NCI-H748 (cell line): ENCODE measurements at regions not wholly inside any gene's neighbourhood (a gene's known extent, or its start where the extent isn't known, plus 50 kb on each side); places are given as distances from the start of the nearest gene placed in this dataset.

Experiments used
- DNase-seq: peaks from one replicate; lab custom pipeline; 2025; ENCODE audit not compliant: unreplicated experiment; lab: John Stamatoyannopoulos, UW

DNA sequence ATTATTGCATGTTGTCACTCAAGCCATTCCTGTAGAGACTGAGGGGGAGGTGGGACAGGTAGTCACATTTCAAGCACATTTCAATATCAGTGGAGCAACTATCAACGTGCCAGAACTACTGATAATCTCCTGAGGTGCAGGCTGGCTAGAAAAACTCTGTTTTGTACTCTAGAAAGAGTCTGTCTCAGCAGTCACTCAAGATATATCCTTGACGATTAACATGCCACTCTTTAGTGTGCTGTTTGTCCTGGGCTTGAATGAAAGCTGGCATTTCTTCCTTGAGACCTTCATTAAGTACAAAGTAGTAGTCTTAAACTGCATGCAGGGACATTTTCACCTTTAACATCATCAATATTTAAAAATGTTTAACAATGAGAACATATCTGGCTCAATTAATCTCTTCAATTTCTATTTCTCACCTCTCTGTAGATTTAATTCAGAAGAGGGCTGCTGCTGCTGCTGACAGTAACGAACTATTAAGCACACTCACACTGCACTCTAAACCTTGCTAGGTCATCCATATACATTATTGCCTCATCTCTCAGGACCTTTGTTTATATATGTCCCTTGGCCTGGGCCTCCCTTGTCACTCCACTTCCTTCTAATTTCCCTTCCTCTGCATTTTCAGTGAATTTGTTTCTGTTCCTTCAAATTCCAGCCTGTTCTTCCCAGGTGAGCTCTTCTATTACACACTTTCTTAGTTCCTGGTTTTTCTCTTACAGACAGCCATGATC is 412.0 kb downstream of the HAPSTR1 start:
- no peak for DNase-seq

DNA sequence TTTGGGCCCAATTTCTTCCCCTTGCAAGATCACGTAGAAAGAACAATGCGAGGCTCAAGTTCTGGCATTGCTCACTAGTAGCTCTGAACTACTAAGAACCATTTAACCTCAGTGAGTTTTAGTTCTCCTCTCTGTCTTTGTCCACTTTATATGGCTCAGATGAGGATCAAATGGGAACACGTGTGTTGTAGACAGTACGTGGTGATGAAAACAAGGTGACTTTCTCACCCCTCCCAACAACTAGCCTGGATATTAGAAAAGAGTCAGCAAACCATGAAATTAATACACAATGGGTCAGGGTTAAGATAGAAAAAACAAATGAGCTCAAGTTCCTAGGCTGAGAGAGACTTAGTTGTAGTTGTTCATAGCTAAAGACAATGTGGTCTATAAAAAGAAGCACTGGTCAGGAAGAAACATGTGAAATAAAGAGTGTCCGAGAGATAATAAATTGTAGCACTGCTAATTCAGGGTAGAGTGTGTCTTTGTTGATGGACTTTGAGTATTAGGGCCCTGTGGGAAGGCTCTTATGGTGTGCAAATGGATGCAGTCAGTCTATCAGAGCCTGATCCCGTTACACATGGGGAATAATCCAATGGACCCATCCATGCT is 417.0 kb downstream of the HAPSTR1 start:
- no peak for DNase-seq

DNA sequence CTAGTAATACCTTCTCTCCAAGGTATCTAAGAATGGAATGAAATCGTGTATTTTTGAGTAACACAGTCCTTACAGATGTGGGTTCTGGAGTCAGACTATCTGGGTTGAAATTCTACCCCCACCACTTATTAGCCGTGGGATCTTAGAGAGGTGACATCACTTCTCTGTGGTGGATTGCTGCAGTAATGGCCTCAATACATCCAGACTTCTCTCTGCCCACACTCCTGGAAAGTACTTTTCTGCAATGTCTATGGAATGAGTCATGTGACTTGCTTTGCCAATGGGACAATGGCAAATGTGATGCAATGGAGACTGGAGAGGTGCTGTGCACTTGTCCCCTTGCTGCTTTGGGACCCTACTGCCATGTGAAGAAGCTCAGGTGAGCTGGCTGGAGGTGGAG is 418.2 kb downstream of the HAPSTR1 start:
- no peak for DNase-seq

DNA sequence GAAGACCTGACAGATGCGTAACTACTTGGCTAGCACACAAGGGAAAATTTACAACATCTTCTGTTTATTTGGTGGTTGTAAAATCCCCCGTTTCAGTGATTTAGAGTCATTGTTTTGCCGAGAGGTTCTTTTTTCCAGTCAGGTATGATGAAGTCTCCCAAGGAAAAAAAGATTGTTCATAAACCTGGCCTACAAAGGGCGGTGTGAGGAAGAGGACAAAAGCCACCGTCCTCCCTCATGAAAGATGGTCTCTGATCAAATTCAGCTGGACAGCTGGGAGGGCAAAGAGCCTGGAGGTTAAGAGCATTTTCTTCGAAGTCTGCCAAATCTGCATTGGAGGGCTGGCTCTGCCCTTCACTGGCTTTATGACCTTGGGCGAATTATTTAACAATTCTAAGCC is 419.9 kb downstream of the HAPSTR1 start:
- DNase-seq = no peak

DNA sequence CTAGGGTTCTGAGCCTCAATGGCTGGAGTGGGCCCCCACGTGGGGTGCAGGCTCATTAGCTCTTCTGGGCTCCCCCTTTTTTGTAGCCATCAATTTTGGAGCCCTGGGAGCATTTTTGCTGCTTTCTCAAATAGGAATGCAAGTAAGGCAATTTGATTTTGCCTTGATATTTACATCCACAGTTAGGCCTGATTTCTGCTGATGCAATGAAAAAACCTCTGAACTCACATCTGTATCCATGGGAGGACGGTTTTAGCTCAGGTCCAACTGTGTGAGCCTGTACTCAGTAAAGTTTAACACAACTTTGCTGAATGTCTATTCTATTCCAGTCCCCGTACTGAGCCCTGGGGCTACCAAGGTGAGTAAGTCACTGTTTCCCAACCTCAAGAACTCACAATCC is 425.0 kb downstream of the HAPSTR1 start:
- no peak for DNase-seq

DNA sequence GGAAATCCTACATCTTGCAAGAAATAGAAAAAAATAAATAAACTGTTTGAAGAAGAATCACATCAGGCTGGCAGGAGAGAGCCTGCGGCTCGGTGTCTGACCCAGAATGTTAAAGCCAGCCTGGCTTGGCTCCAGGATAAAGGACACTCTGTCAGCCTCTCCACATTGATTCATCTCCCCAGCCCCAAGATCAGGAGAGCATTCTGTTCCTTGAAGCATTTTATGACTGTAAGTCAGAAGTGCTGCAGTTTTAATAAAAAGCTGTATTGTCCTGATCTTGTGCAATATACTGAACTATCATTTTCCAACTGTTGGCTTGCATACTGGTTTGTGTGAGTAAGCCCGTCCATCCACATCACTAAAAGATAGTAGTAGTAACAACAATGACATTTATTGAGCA is 426.6 kb downstream of the HAPSTR1 start:
- DNase-seq = no peak

DNA sequence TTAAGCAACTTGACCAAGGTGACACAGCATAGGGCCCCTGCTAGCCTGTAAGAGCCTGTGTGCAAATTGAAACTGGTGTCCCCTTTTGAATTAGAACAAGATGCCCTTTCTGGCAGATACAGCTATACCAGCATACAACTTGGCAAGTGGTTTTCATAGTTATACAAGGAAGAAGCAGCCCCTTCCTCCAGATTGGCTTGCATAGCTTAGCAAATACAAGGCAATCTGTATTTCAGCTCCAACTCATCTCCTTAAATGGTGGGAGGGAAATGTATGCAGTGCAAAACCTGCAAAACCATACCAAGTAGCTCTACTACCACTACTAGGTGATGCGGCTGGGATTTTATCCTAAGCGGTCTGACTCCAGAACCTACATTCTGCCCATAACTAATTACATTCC is 427.1 kb downstream of the HAPSTR1 start:
- no peak for DNase-seq

DNA sequence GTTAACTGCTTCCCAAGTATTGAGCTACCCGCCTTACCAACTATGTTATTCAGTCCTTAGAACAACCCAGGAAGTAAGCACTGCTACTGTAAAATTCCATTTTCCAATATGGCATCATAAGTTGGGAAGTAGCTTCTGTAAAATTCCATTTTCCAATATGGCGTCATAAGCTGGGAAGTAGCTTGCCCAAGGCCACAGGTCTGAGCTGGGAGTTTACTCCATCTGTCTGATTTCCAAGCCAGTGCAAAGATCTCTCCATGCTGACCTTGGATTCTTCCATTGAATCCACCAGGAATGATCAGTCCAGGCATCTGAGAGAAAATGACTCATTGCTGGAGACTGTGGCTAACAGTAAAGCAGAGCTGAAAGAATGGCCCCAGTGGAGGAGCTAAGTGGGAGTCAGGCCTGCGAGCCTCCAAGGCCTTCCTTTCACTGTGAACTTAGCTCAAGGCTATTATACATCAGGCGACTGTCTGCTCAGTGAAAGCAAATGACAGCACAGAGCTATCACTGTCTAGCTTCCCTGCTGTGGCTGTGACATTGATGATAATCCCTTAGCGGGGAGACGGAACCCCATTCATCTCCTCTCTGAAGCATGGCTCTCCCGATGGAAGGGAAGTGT is 430.4 kb downstream of the HAPSTR1 start:
- peak; percentile 6 for DNase-seq

DNA sequence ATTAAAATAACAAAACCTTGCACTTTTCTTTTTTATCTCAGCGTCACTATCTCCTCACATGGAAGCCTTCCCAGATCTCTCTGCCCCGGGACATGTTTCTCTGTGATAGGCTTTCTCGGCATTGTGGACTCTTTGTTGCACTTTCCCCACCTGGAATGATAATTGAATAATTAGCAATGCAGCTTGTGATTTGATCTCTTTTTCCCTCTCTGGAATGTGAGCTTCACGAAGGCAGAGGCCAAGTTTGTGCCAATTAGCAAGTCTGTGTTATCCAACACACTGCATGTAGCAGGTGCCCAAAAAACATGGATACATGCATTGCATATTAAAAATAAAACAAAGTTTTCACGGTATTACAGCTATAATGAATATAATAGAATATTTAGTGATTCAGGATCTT is 431.2 kb downstream of the HAPSTR1 start:
- DNase-seq = no peak

DNA sequence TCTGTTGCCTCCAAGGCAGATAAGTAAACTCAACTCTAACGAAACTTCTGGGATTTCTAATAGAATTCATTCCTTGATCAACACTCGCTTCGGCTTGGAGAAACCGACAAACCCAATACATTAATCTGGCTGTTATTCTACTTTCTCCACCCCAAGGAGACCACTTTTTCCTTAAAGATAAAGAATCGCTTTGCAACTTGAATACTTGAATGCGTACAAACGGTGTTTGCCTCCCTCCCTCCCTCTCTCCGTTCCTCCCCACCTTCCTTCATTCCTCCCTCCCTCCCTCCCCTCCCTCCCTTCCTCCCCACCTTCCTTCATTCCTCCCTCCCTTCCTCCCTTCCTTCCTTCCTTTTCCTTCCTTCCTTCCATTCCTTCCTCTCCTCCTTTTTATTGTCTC is 432.6 kb downstream of the HAPSTR1 start:
- no peak for DNase-seq

DNA sequence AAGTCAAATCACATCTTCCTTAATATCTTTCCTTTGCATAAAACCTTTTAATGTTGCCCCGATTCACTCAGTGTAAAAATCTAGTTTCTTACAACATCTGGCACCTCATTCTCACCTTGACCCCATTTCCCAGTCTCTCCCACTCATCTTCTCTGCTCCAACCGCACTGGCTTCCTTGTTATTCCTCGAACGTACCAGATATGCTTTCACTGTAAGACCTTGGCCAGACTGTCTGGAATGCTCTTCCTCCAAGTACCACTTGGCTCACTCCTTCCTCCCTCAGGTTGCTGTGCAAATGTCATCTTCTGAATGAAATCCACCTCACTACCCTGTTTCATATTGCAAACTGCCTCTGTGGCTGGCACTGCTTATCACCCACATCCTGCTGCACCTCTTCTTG is 433.6 kb downstream of the HAPSTR1 start:
- DNase-seq = no peak

DNA sequence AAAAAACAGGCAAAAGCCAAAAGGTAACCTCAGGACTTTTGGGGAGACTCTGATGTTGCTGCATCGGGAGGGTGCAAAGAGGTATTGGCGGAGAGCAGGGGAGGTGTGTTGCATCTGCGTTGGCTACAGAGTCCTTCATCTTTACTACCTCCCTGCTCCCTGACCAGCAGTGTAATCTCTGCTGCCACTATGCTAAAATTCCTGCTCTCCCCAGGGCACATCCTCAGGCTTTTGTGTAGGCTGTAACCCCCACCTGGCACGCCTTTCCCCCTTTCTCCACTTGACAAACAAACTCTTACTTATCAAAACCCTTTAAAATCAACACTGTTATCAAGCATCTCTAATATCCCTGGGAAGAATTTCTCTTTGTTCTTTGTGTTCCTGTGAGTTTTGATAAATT is 435.3 kb downstream of the HAPSTR1 start:
- no peak for DNase-seq

DNA sequence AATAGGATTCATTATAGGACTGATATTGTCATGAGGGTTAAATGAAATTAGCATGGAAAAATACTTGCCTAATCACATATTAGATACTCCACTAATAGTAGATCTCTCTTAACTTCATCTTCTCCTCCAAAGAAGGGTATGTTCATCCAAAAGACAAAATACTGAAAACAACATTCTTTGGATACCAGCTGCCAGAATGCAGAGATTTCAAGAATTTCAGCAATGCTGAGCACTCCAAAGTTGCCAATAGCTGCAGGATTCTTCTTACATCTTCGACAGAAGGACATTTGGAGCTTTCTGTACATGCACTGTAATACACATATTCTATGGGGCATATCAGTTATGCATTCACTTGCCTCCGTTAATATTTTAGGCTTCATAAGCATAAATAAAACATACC is 436.5 kb downstream of the HAPSTR1 start:
- DNase-seq = no peak

DNA sequence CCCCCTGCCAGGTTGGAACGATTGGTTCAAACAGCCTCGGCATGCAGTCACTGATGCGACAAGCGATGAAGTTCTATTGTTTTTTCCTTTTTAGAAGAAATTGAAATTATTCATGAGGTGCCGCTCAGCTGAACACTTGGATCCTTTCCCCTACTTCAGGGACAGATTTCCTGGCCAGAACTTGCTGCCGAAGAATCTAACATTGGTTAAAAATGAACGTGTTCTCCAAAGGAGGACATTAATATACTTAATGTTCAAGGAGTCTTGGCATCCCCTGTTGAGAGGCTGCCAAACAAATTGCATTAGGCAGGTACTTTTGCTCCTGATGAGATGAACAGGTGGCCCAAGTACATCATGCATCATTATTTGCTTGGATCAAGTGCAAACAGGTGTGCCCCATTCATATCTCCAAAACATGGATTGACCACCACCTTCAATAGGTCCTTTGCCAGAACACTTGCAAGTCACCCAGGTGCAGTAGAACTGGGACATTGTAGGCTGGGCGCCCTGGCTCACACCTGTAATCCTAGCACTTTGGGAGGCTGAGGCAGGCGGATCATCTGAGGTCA is 437.2 kb downstream of the HAPSTR1 start:
- peak; percentile 42 for DNase-seq

DNA sequence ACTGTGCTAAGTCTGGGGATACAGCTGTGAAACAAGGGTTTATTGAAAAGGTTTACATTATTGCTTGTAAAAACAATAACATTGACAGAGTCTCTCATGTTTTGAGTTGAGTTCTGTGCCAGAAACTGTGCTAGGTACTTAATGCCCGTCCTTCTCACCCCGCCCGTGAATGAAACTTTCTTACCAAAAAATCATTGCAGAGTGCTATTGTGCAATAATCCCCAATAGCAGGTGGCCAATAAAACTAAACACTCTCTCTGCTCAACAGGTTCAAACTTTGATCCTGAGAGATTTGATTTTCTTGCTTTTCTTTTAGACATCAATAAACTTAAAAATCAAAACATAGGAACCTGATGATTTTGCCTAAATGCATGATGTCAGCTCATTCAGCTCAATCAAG is 441.6 kb downstream of the HAPSTR1 start:
- DNase-seq = no peak

DNA sequence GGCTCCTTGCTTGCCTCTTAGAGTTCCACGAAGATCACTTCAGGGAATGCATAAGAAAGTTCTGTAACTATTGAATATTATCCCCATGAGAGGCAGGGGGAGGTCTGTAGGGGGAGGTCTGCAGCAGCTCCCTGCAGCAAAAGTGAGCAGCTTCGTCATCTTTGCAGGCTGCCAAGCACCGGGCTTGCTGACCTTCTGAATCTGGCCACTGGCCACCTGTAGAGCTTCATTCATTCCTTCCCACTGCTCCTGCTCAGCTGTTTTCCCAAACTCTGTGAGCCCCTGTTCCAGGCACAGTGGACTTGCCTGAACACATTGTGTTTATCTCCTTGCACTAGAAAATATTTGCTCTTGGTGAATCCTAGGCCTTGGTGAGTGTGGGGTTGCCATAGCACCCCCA is 443.3 kb downstream of the HAPSTR1 start:
- DNase-seq = peak; percentile 14

DNA sequence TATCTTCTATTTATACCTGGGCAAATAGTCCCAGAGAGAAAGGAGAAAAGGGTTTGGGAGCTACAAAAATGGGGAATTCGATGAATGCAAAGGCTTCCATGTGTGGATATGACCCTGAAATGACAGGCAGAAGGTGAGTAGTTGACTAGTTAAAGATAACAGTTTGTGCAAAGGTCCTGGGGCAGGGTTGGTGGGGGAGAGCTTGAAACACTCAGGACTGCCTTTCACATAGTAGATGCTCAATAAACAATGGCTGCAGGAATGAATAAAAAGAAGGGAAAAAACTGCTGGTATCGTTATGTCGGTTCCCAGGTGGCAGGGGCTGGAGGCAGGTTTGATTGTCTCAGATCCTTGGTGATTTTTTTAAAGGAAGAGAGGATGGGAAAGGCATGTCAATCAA is 445.5 kb downstream of the HAPSTR1 start:
- DNase-seq = no peak

DNA sequence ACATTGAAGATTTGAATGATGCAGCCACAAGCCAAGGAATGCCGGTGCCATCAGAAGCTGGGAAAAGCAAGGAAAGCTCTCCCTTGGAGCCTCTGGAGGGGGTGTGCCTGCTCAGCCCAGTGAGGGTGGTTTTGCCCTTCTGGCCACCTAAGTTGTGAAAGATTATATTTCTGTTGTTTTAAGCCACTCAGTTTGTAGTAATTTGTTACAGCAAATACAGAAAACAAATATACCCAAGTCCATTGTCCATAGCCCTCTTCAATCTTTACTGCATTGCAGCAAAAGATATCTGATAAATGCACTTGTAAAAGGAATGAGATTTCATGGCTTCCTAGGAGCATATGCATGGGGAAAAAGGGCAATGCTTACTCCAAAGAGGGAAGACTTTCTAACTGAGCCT is 447.9 kb downstream of the HAPSTR1 start:
- DNase-seq = no peak

DNA sequence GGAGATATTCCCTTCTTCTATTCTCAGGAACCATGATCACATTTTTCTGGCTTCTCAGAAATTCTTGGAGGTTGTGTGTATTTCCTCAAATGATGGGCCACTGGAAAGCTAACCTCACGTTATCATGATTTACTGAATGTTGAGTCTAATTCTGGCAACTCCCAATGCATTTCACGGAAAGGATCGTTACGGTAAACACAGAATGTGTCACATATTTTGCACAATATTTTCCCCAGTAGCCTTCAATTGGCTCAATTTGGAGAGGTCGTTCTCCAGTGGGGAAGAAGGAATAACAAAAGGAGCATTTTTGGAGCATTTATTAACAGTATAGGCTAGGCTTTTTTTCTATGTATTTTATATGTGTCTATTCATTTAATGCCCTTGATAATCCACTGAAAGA is 450.3 kb downstream of the HAPSTR1 start:
- DNase-seq = no peak

DNA sequence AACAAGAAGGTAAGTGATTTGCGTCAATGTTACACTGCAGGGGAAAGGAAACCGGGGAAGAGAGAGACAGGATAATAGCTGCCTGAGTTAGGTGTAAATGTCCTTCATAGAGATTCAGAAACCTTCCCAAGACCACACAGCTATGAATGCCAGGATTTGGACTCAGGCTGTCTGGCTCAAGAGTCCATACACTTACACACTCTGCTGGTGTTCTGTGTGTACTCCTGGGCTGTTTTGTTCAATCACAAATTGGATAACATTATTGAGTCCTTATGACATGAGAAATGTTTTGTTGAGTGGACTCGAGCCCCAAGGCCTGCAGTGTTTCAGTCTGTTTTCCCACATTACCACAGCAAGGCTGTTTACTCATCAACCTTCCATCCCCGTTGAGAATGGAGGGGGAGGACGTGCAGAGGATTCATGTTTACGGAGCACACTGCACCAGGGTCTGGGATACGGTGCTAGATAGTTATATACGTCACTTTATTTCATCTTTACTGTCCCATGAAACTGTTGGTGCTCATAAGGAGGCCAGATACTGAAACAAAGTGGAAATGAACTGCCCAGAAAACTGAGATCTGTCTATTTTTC is 450.8 kb downstream of the HAPSTR1 start:
- no peak for DNase-seq

DNA sequence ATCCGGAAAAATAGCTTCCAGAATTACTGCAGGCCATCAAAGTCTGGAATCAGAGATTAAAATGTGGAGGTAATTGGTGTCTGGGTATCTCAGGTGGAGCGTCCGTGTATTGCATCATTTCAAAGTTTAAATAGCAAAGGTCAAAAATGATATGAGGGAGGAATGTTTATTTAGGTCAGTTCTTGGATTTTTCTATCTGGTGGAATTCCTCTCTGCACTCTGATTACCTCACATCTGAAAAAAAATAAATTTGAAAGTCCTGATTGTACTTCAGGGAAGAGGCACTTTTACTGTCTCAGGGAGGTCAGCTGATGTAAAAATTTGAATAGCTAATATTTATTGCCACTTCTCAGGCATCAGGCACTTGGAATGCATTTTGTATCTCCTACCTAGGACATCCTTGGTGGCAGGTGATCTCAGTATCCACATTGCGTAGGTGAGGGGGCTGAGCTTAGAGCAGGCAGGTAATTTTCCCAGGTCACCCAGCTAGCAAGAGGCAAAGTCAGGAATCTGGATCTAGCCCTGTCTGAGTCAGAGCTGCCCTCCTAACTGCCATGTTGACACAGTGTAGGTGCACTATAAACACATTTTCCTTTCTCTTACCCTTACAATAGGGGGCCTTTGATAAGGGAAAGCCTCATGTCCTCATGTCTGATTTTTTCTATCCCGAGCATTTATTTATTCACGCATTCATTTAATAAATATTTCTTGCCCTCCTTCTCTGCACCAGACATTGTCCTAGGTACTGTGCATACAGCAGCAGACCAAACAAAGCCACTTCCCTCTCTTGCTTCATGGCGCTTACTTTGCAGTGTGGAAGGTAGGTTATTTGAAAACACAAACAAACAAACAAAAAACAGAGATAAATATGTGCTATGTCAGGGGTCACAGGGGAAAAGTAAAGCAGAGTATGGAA is 454.3 kb downstream of the HAPSTR1 start:
- no peak for DNase-seq
